NCI-H2171 treated with DMSO at 0.1 percent for 48 hours (cell line): ENCODE measurements at regions not wholly inside any gene's neighbourhood (a gene's known extent, or its start where the extent isn't known, plus 50 kb on each side); places are given as distances from the start of the nearest gene placed in this dataset.
"Not testable (repeated sequence)": the region's sequence is repeated elsewhere in the genome, so short reads cannot be mapped to it uniquely, and the experiment has no call there.

Experiments used
- DNase-seq: peaks from one replicate; lab custom pipeline; 2025; lab: John Stamatoyannopoulos, UW

DNA sequence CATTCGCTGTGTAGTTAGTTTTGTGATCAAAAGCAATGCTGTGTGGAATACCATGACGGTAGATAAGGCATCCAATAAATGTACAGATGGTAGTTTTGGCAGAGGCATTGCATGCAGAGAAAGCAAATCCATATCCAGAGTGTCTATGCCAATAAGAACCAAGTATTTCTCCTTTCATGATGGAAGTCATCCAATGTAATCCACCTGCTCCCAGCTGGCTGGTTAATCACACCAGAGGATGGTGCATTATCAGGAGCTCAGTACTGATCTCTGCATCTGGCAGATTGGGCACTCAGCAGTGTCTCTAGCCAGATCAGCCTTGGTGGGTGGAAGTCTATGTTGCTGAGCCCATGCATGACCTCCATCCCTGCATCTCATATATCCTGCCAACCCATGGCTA is 677.7 kb upstream of the NECTIN3 start:
- no peak for DNase-seq

DNA sequence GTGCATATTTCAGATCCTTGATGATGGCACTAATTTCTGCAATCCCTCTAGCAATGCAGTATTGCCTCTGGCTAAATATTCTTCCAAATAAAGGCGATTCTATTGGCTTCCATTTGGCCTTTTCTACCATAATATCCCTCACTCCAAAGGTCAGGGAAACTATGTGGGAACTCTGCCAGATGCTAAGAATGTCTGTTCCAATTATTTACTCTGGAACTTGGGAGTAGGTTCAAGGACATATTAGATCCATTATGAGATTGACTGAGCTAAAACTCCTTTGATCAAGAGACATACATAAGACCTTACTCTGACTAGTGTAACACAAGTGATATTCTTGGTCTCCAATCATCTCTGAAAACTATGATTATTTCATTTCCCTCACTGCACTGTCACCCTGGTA is 674.5 kb upstream of the NECTIN3 start:
- no peak for DNase-seq

- no peak for DNase-seq
Observed at GRCh38 chr3:110400315-110400714, 671.3 kb upstream of the NECTIN3 start.

GRCh38 chr3:110405830-110406585 is 665.6 kb upstream of the NECTIN3 start:
- DNase-seq = no peak

GRCh38 chr3:110413266-110413665 is 658.4 kb upstream of the NECTIN3 start:
- DNase-seq = no peak

DNA sequence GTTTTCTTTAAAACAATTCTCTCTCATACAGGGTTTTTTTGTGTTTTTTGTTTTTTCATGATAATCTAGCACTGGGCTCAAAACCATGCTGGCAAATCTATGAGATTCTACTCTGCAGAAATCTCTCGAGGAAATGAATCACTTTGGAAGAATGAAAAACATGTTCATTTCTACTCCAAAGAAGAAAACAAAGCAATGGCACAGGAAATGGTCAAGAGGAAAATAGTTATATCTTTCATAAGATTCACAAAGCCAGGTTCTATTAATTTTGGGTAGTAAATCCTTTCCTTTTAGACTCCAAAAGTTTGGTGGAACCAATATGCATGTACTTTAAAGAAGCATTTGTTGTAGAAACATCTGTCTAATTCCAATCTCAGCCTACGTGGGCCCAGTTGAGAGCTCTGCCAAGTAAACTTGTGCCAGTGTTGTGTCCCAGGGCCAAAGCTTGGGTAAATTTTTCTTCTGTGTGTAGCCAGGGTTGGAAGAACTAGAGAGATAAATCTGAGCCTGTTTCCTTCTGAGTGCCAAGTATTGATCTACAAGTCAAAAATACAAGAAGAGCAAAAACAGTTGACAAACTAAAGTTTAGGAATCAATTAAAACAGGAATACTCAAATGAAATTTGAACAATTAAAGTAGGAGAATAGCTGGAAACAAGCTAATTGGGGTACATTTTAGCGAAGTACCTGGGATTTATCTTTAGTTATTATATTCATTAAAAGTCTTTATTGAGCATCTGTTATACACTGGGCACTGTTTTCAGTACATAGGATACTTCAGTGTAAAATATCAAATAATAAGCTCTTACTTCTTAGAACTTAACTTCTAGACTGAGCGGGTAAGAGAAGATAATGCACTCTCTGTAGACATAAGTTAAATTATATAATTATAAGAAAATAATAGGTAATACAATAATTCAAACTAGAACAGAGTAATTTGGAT is 657.5 kb upstream of the NECTIN3 start:
- no peak for DNase-seq

DNA sequence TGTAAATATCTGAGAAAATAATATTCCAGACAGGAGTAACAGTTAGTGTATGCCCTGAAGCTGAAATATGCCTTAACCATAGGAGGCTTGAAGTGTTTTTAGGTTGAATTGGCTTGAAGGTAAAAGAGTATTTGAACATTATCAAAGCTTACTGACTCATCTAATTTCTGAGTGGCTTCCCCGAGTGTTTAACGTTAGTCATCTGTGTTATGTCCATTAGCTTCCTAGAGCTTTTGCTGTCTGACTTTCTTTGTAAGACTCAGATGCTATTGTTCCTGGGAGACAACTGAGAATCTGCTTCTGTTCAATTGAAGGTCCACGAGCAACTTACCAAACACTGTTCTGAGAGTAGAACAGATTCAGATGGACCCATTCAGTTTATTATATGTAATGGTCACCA is 656.8 kb upstream of the NECTIN3 start:
- DNase-seq = no peak

DNA sequence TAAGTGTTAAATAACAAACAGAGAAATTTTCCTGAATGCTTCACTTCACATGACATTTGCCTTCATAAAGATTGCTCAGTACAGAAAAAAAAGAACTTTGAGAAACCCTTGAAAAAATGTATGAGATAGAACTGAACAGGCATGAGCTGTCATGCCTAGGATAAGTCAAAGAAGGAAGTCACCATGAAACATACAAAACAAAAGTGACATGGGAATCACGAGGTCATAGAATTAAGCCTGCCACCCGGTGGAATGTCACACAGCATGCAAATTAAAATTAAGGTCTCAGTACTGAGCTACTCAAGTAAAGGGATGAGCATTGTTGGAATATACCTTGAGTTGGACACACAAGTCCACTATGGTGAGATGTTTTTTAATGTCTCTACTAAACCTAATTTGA is 652.5 kb upstream of the NECTIN3 start:
- no peak for DNase-seq

DNA sequence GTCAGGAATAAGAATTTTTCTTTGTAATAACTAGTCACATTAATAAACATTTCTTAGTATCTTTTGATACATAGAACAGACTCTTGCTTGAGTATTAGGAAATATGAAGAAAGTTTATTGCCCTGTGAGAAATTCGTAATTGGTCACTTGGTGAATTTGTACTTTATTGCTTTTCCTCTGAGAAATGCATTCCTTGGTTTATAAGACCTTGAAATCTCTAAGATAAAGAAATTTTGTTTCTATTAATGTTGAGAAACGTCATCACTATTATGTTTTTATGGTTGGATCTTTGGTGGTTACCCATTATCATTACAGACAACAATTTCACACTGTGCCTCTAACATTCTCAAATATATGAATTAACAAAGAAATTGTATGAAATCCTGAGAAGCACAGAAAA is 652.0 kb upstream of the NECTIN3 start:
- DNase-seq = no peak

DNA sequence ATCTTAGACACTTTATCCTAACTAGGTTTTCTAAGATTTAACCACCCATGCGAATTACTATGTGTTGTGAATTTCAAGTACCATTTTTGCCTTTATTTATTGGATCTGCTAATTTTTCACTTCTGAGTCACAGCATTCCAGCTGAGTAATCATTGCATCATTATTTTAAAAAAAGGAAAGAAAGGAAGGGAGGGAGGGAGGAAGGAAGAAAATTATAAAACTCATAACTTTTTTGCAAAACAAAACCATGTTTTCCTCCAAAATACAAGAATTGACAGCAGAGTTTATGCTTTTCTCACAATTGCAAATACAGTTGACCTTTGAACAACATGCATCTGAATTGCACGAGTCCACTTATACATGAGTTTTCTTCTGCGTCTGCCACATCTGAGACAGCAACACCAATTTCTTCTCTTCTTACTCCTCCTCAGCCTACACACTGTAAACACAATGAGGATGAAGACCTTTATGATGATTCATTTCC is 651.4 kb upstream of the NECTIN3 start:
- no peak for DNase-seq

DNA sequence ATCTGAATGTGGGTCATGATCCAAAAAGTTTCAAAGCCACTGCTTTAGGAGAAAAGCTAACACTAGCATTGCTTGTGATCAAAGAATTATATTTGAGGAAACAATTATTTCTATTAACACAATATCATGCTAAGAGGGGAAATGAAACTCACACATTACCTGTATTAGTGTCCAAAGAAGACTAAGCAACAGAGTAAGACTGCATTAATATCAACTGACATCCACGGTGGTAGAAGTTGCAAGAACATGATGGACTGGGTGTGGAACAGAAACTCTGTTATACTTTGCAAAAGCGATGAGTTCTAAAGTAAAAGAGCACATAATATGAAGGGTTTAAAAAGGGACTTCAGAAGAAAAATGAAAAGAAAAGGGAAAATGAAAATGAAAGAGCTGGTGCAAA is 648.3 kb upstream of the NECTIN3 start:
- DNase-seq = no peak

DNA sequence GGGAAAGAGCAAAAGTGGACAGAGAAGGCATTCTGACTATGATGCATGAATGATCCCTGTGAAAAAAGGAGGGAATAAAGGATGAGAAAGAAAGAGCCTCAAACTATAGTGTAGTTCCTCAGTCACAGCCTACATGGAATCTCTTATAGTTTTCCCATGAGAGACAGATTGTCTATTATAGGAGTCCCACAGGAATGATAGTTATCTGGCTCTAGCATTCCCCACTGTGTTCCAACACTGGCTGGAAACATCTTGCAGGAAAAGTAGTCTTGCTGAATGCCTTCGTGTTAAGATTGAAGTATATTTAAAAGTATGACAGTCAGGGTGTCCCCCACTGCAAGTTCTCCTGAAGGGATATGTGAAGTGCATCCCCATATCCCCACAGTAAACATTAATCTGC is 641.5 kb upstream of the NECTIN3 start:
- DNase-seq = no peak

DNA sequence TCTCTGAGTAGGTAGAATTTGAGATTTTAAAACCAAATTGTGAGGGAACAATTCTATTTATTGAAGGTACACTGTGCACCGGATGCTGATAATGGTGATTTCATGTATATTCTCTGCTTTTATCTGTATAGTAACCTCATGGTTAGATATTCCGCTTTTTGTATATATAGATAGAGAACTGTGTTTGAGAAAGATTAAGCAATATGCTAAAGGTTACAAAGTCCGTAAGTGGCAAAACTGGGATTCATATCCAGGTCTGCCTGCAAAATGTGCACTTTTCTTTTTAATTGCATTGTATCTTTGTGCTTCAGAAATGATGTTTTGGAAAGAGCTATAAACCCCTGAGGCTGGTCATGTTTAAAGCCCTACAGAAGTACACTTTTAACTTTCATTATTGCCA is 635.4 kb upstream of the NECTIN3 start:
- DNase-seq = no peak

DNA sequence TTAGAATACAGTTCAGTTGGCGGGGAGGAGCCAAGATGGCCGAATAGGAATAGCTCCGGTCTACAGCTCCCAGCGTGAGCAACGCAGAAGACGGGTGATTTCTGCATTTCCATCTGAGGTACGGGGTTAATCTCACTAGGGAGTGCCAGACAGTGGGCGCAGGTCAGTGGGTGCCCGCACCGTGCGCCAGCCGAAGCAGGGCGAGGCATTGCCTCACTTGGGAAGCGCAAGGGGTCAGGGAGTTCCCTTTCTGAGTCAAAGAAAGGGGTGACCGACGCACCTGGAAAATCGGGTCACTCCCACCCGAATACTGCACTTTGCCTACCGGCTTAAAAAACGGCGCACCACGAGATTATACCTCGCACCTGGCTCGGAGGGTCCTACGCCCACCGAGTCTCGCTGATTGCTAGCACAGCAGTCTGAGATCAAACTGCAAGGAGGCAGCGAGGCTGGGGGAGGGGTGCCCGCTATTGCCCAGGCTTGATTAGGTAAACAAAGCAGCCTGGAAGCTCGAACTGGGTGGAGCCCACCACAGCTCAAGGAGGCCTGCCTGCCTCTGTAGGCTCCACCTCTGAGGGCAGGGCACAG is 631.5 kb upstream of the NECTIN3 start:
- DNase-seq = not testable (repeated sequence)

- DNase-seq = no peak
Observed at GRCh38 chr3:110454066-110454465, 617.5 kb upstream of the NECTIN3 start.

GRCh38 chr3:110456001-110456400 is 615.6 kb upstream of the NECTIN3 start:
- DNase-seq = no peak

- no peak for DNase-seq
Observed at GRCh38 chr3:110456438-110457138, 615.0 kb upstream of the NECTIN3 start.

- DNase-seq = no peak
Observed at GRCh38 chr3:110457508-110457907, 614.1 kb upstream of the NECTIN3 start.

DNA sequence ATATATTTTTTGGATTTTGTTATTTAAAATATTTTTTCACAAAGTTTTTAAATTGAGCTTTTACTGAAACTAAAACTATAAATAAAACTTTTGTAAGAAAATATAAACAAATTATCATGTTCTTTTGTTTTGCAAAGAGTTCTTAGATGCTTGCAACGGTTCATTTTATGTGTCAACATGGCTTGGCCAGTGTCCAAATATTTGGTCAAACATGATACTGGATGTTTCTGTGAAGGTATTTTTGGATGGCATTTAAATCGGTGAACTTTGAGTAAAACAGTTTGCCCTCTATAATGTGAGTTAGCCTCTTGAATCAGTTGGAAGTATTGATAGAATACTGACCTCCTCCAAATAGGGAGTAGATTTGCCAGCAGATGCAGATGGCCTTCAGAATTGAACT is 612.6 kb upstream of the NECTIN3 start:
- DNase-seq = no peak

DNA sequence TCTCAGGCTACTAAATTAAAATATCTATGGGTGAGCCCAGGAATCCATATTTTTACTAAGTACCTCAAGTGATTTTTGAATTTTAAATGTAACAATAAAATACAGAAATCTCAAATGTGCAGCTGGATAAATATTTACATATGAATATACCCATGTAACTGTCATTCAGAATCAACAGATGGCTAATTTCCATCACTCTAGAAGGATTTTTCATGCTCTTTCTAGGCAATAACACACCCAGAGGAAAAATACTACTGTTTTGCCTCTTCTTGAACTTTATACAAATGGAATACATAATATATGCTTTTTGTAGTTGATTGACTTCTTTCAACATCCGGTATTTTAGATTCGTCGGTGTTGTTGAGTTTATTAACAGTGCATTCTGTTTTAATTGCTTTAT is 601.3 kb upstream of the NECTIN3 start:
- no peak for DNase-seq

GRCh38 chr3:110473405-110473804 is 598.2 kb upstream of the NECTIN3 start:
- DNase-seq = no peak

GRCh38 chr3:110474397-110474796 is 597.2 kb upstream of the NECTIN3 start:
- DNase-seq = no peak
